HG02642 (cell line): ENCODE measurements at regions not wholly inside any gene's neighbourhood (a gene's known extent, or its start where the extent isn't known, plus 50 kb on each side); places are given as distances from the start of the nearest gene placed in this dataset.

Source experiments
- ATAC-seq: cut with Tn5 transposase; IDR thresholded peaks from one replicate; pipeline ENCODE4 v1.9.1; 2021; ENCODE audit warnings: mild to moderate bottlenecking; ENCODE audit not compliant: unreplicated experiment, poor library complexity

- no peak for ATAC-seq
Measured at GRCh38 chr1:162926906-162927305, 65.9 kb upstream of the CCDC190 start.

- ATAC-seq: no peak
Measured at GRCh38 chr1:162924179-162924578, 63.2 kb upstream of the CCDC190 start.

DNA sequence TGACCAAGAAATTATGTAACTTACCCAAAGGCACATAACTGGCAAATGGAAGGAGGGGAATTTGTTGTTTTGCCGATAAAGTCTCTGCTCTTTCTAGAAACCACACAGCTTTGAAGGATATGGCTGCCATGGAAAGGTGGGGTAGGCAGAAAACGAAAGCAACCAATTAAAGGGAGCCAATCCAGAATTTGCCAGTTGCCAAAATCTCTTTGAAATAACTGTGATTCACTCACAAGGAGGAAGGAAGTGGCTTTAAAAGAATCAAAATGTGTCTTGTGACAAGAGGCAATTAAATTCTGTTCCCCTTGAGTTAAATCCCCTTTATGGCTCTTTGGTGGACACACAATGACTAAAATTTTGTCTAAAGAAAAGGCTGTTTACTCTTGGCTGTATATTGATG lies 61.2 kb upstream of the CCDC190 start:
- no peak for ATAC-seq

- no peak for ATAC-seq
Measured at GRCh38 chr1:162921311-162921710, 60.3 kb upstream of the CCDC190 start.

DNA sequence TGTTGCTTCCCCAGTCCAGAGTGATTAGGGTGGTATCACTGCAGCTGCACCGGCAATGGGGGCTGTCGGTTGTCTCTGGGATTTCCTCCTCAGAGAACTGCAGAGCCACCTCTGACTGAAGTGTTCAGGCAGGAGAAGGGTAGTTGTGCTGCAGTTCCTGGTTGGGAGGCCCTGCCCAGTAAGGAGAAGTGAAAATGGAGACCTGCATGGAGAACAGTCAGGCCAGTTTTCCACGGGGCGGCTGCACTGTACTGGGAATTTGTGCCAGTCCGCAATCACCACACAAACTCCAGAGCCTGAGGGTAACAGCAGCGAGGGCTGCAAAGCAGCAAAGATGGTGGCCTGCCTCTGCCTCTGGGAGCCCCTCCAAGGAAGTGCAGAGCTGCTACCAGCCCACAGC lies 58.1 kb upstream of the CCDC190 start:
- ATAC-seq: no peak

DNA sequence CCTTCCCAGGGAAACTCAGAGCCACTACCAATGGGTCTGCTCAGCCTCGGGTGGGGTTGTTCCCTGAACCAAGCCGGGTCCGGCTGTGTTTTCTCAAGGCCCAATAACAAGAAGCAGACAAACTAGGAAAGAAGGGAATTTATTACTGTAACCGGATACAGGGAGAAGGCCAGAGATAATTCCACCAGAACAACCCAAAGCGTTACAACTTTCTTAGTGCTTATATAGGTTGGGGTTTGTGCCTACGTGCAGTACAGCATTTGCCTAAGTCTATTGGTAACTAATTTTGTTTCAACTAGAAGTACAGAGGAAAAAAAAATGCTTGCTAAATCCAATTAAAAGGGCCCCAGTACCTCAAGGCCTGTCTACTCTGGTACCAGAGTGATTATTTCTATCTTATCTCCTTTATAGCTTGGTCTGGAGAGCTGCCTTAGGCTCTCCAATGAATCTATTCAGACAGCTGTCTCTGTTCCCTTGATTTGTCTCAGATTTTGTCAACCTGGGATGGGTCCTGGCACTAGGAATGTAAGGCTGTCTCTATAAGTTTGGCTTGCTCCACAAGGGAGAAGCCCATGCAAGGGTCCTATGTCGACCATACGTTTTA lies 57.3 kb upstream of the CCDC190 start:
- ATAC-seq: no peak

DNA sequence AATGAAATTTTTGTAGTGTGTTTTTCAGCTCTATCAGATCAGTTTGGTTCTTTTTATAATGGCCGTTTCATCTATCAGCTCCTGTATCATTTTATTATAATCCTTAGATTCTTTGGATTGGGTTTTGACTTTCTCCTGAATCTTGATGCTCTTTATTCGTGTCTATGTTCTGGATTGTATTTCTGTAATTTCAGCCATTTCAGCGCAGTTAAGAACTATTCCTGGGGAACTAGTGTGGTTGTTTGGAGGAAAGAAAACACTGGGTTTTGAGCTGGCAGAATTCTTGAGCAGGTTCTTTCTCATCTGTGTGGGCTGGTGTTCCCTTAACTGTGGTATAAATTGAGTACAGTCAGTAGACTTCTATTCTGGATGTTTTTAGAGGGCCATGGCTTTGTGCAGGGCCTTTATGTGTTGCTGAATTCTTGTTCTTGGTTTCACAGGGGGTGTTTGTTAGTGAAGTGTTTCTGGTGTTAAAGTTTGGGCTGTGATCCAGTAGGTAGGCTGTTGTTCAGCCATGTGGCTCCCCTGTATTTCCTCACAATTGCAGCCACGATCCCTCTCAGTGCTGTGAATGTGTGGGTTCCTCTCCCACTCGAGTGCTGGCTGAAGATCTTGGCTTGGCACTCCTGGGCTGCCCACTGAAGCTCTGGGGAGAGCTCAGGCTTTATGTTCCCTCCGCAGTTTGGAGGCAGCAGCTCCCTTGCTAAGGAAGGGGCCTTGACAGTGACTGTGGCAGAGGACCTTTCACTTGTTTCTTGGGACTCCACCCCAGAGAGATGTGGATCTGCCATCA lies 56.0 kb upstream of the CCDC190 start:
- no peak for ATAC-seq

DNA sequence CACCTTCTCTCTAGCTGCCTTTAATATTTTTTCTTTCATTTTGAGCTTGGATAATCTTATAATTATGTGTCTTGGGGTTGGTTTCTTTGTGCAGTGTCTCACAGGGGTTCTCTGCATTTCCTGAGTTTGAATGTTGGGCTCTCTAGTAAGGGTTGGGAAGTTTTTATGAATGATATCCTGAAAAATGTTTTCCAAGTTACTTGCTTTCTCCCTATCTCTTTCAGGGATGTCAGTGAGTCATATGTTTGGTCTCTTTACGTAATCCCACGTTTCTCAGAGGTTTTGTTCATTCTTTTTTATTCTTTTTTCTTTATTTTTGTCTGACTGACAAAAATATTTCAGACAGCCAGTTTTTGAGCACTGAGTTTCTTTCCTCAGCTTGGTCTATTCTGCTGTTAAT lies 55.4 kb upstream of the CCDC190 start:
- ATAC-seq: no peak

GRCh38 chr1:162914601-162915000 lies 53.6 kb upstream of the CCDC190 start:
- ATAC-seq: no peak

GRCh38 chr1:162913345-162913744 lies 52.4 kb upstream of the CCDC190 start:
- no peak for ATAC-seq

GRCh38 chr1:162912061-162912667 lies 51.2 kb upstream of the CCDC190 start:
- no peak for ATAC-seq
